ENCODE measurements at regions not wholly inside any gene's neighbourhood (a gene's known extent, or its start where the extent isn't known, plus 50 kb on each side); places are given as distances from the start of the nearest gene placed in this dataset.
A peak's percentile ranks its signal among the peaks of the same experiment; 100 is the strongest.

DNA sequence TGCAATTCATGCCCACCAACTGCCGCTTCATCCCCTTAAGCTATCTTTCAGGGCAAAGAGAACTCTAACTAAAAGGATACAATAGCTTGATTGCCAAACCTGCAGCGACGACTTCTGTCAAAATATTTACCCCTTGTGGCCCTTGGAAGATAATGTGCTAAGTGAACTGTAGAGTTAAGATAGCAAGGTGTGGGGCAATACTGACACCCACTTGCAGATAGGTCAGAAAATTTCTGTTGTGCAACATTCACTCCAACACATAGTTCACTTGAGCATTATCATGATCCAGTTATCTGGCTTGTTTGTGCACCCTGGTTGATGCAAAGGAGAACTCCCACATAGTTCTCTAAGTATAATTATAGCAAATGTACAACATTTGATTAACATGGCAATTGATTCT lies 55.6 kb downstream of the RHOXF2B start:
- no peaks in the 10 kb centered on the region for H3K36me3 Mint-ChIP-seq
- H3K4me3 Mint-ChIP-seq, result no peak overlapping the region
- H3K27ac Mint-ChIP-seq, result no peak overlapping the region
- DNase-seq, result no peak
- POLR2A ChIA-PET, result no interaction called here
- H3K4me1 Mint-ChIP-seq, result no peaks in the 10 kb centered on the region
- peaks cover 10 to 33% (median 20%) of the 10 kb centered on the region in 5 donors for H3K27me3 Mint-ChIP-seq
- no peak for ATAC-seq
- H3K9me3 Mint-ChIP-seq, result no peaks in the 10 kb centered on the region

DNA sequence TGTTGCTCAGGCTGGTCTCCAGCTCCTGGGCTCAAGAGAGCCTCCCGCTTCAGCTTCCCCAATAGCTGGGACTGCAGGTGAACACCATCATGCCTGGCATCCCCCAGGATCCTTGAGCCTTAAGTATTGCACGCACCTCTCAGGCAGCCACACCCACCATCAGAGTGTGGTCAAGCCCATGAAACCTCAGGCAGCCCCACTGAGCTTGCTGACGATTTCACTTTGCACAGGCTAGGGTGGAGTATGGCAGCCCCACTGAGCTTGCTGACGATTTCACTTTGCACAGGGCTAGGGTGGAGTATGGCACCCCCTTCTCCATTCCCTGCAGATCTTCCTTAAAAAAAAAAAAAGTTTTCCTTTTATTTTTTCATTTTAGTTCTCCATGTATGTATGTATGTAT lies 57.2 kb downstream of the RHOXF2B start:
- no peaks in the 10 kb centered on the region for H3K9me3 Mint-ChIP-seq
- no peak overlapping the region for H3K4me3 Mint-ChIP-seq
- H3K27ac Mint-ChIP-seq, result no peak overlapping the region
- H3K36me3 Mint-ChIP-seq, result no peaks in the 10 kb centered on the region
- no peak for DNase-seq
- peaks cover 14 to 42% (median 29%) of the 10 kb centered on the region in 5 donors for H3K27me3 Mint-ChIP-seq
- H3K4me1 Mint-ChIP-seq, result peaks cover 3 to 14% (median 11%) of the 10 kb centered on the region in 4 donors
- POLR2A ChIA-PET, result no interaction called here
- no peak for ATAC-seq

DNA sequence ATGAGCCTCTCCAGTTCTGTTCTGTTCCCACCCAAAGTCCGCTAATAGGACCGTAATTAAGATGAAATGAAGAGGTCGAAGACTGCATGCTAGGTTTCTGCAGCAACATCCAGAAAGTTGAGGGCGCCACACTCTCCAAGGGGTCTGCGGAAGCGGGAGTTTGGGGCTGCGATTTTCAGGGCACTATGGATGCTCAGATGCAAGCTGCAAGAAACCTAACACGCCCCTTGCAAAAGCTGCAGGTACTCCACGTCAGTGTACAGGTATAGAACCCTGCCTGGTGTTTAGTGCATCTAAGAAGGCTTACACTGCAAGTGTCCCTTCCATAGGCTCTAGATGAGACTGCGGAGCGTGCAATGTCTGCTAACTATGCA lies 61.4 kb downstream of the RHOXF2B start:
- H3K27ac Mint-ChIP-seq, result peak overlapping the region in 1 of 10 donors; percentile 93
- no peak for DNase-seq
- POLR2A ChIA-PET, result no interaction called here
- H3K4me3 Mint-ChIP-seq, result peak overlapping the region; percentile 59 to 87 (median 71)
- peaks cover 19 to 44% (median 36%) of the 10 kb centered on the region in 5 donors for H3K27me3 Mint-ChIP-seq
- H3K9me3 Mint-ChIP-seq, result no peaks in the 10 kb centered on the region
- H3K36me3 Mint-ChIP-seq, result no peaks in the 10 kb centered on the region
- H3K4me1 Mint-ChIP-seq, result peaks cover 5 to 20% (median 17%) of the 10 kb centered on the region in 4 donors
- peak; percentile 41 to 45 for ATAC-seq

DNA sequence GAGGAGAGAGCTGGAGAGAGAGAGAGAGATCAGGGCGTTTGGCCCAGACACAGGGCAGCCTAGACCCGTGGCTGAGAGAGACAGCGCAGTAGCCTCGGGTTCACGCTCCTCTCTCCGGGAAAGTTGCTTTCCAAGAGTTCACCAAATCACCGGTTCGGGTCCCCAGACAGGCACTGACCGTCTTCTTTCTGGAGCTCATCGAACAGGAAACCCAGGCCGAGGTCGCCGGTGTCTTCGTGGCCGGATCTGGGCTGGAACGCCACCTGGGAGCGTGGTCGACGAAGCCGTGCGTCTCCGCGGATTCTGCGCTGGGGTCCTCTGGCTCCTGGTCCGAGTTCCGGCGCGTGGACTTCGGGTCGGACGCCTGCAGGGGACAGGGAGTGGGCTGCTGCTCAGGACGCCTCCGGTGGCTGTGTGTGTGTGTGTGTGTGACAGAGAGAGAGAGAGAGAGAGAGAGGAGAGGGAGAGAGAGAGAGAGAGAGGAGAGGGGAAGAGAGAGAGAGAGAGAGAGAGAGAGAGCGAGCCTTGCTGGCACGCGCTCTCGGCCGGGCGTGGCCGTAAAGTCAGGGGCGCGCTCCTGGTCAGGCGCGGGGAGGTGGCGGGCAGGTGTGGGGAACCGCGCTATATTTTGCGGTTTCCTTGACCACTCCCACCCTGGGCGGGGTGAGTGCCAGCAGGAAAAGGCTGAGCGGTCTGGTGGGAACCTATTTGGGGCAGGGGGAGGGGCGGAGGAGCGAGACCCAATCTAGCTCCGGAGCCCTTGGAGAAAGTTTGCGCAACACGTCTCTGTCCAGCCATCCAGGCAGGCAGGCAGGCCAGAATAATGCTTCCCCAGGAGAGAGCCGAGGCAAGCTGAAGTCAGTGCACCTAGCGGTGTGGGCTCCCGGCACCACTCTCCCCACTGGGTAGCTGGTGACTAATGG lies 62.1 kb downstream of the RHOXF2B start:
- DNase-seq (peak in 1 of 10 donors; percentile 18), ATAC-seq (peak; percentile 18 to 52)
- Mint-ChIP-seq H3K36me3 (no peaks in the 10 kb centered on the region), H3K4me3 (peak overlapping the region; percentile 59 to 87 (median 71)), H3K9me3 (no peaks in the 10 kb centered on the region), H3K27me3 (peaks cover 19 to 44% (median 36%) of the 10 kb centered on the region in 5 donors), H3K4me1 (peaks cover 5 to 20% (median 17%) of the 10 kb centered on the region in 4 donors), H3K27ac (peak overlapping the region in 4 of 10 donors; percentile 36 to 93 (median 62))
- POLR2A ChIA-PET, result no interaction called here

DNA sequence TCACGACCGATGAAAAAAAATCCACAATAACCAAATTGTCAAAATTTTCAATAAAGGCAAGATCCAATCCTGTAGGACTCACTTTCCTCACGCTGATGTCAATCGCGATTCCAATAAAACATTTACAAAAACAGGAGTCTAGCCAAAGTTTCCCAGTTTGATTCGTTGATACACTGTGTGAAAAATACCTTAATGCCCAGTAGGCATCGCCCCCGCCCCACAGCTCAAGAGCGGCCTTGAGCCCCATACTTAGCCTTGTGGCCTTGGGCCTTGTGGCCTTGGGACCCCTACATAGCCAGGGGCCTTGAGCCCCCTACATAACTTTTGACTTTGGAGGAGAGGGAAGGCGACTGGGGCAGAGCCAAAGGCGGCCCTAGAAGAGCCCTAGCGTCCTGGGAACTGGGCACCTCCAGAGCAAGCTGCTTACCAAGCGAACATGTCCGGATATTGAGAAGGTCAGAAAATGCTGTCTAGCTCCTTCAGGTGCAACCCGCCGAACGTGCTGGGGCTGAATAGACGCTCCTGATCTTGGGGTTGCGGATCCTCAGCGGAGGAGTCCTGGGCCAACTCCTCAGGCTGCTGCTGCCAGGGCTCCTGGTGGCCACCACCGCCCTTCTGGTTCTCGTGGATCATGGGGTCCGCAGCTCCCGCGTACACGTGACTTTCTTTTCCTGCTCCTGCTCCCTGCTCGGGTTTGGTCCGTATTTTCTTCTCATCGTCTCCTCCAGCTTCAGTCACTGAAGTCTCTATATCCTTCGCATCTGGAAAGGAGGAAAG lies 62.9 kb downstream of the RHOXF2B start:
- POLR2A ChIA-PET, result no interaction called here
- Mint-ChIP-seq H3K4me1 (peaks cover 5 to 20% (median 17%) of the 10 kb centered on the region in 4 donors), H3K9me3 (no peaks in the 10 kb centered on the region), H3K4me3 (peak overlapping the region; percentile 28 to 87 (median 70)), H3K27ac (peak overlapping the region in 1 of 10 donors; percentile 93), H3K27me3 (peaks cover 16 to 43% (median 33%) of the 10 kb centered on the region in 5 donors), H3K36me3 (no peaks in the 10 kb centered on the region)
- ATAC-seq (peak; percentile 30 to 50), DNase-seq (no peak)

DNA sequence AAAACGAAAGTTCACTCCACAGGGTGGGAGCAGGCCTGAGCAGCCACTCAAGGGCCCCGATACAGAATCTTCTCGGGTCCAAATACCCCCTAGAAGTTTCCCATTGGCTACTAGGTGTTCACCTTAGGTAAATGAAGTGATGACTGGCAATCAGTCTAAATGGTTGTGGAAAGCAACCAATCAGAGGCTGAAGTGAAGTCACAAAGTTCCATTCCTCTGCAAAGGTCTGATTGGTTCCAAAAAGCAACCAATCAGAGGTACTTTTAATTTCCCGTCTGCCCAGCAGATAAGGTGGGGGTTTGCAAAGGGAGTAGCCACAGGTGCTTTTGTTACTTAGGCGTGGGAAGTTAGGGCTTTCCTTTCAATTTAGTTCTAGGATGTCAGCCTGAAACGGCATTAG lies 58.2 kb upstream of the NKAP start:
- ATAC-seq (no peak), DNase-seq (no peak)
- Mint-ChIP-seq H3K27me3 (peaks cover 7 to 46% (median 34%) of the 10 kb centered on the region in 5 donors), H3K9me3 (peaks cover 0 to 4% (median 0%) of the 10 kb centered on the region in 9 donors), H3K4me1 (peaks cover 2 to 17% (median 15%) of the 10 kb centered on the region in 4 donors), H3K36me3 (no peaks in the 10 kb centered on the region), H3K4me3 (no peak overlapping the region), H3K27ac (no peak overlapping the region)
- POLR2A ChIA-PET, result interaction anchor here (1.2 kb wide), 2 partner anchors 46 to 209 kb away, joined by 3 to 4 read pairs; no protein-coding TSS in a partner anchor

DNA sequence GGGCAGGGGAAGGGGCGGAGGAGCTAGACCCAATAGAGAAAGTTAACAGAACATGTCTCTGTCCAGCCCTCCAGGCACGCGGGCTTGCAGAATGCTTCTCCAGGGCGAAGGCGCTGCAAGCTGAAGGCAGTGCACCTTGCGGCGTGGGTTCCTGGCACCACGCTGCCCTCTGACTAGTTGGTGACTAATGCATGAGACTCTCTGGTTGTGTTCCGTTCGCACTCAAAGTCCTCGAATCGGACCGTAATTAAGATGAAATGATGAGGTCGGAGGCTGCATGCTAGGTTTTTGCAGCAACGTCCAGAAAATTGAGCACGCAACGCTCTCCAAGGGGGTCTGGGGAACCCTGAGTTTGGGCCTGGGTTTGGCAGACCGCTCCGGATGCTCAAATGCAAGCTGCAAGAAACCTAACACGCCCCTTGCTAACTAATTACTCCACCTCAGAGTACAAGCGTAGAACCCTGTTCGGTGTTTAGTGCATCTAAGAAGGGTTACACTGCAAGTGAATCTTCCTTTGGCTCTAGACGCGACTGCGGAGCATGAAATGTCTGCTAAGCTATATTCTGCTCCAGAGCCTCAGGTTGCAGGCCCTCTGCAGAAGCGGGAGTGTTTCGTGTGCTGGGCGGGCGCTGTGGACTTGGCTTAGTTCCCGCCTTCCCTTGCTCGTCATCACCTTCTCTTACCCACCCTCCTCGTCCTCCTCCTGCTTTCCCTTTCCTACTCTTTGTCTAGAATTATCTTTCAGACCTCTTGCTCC lies 57.1 kb upstream of the NKAP start:
- peaks cover 0 to 4% (median 0%) of the 10 kb centered on the region in 9 donors for H3K9me3 Mint-ChIP-seq
- H3K36me3 Mint-ChIP-seq, result no peaks in the 10 kb centered on the region
- peak; percentile 63 to 64 for ATAC-seq
- H3K27me3 Mint-ChIP-seq, result peaks cover 7 to 55% (median 43%) of the 10 kb centered on the region in 5 donors
- POLR2A ChIA-PET, result interaction anchor here (0.6 to 1.2 kb wide), 4 partner anchors 45 to 1386 kb away, joined by 3 to 4 read pairs (median 3); no protein-coding TSS in a partner anchor
- H3K4me3 Mint-ChIP-seq, result peak overlapping the region; percentile 59 to 95 (median 75)
- H3K27ac Mint-ChIP-seq, result peak overlapping the region in 1 of 10 donors; percentile 76
- no peak for DNase-seq
- H3K4me1 Mint-ChIP-seq, result peaks cover 2 to 17% (median 15%) of the 10 kb centered on the region in 4 donors

DNA sequence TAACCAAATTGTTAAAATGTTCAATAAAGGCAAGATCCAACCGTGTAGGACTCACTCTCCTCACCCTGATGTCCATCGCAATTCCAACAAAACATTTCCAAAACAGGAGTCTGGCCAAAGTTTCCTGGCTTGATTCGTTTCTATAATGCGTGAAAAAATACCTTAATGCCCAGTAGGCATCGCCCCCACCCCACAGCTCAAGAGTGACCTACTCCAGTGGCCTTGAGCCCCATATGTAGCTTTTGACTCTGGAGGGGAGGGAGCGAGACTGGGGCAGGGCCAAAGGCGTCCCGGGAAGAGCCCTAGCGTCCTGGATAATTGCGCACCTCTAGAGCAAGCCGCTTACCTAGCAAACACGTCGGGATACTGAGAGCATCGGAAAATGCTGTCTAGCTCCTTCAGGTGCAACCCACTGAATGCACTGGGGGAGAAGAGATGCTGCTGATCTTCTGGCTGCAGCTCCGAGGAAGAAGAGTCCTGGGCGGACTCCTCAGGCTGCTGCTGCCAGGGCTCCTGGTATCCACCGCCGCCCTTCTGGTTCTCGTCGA lies 55.6 kb upstream of the NKAP start:
- no peak for DNase-seq
- POLR2A ChIA-PET, result no interaction called here
- H3K4me1 Mint-ChIP-seq, result peaks cover 2 to 17% (median 15%) of the 10 kb centered on the region in 4 donors
- peak overlapping the region in 3 of 10 donors; percentile 45 to 63 (median 46) for H3K4me3 Mint-ChIP-seq
- H3K9me3 Mint-ChIP-seq, result peaks cover 0 to 4% (median 0%) of the 10 kb centered on the region in 9 donors
- peaks cover 12 to 67% (median 54%) of the 10 kb centered on the region in 5 donors for H3K27me3 Mint-ChIP-seq
- no peak for ATAC-seq
- H3K27ac Mint-ChIP-seq, result peak overlapping the region in 1 of 10 donors; percentile 44
- no peaks in the 10 kb centered on the region for H3K36me3 Mint-ChIP-seq

DNA sequence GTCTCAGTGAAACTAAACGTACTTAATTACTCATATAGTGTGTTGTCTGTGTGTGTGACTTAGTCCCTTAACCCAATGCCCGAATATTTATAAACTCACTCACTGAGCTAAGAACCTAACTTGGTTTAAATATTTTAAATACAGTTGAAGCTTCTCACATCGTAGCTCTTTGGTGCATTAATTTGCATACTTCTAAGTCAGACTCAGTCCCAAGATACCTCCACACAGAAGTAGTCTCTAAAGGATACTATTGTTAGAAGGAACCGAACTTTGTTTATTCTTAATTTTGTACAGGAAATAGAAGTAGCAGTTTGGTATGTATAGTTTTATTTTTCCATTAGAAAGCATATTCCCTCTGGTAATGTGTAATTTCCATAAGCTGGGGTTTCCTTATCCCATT lies 54.0 kb upstream of the NKAP start:
- Mint-ChIP-seq H3K4me3 (no peak overlapping the region), H3K27me3 (peaks cover 17 to 80% (median 65%) of the 10 kb centered on the region in 5 donors), H3K4me1 (peaks cover 2 to 17% (median 15%) of the 10 kb centered on the region in 4 donors), H3K27ac (no peak overlapping the region), H3K36me3 (no peaks in the 10 kb centered on the region), H3K9me3 (peaks cover 0 to 4% (median 0%) of the 10 kb centered on the region in 9 donors)
- ATAC-seq (no peak), DNase-seq (no peak)
- POLR2A ChIA-PET, result interaction anchor here (0.6 to 0.7 kb wide), 2 partner anchors 11 to 335 kb away, joined by 4 to 5 read pairs; no protein-coding TSS in a partner anchor

DNA sequence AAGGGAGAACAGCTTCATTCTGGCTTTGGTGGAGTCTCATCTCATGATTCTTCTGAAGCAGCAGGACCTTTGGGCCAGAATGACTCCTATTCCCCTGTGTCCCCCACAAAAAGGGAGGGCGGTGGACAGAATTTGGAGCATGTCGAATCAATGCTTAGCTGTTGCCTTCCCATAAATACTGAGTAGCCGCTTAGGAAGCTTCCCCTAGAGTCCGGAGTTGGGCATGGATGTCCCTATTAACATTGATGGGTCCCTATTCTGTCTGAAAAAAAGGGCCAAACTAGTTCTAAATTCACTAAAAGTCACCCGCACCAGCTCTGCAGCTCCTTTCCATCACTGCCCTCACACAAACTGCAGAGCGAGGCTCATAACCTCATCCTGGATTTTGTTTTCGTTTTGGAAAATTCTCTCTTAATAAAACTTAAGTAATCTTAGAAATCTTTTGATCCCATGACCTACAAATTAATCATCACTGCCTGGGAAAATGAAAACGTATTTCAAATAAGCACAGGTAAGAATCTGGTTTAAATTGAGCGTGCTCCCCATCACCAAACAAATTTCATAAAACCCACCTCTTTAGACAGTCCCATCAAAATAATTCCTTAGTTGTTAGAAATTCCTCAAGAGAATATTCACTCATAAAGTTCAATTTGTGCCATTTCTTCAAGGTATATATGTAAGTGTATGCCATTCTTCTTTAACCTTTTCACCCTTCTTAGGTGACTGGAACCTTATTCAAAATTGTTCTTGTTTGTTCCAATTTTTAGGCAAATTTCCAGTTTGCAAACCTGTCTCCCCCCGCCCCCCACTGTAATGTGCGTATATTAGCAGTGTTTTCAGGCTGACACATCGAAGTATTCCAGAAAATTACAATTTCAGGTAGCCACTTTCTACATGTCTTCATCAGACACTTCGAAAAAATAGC lies 53.3 kb upstream of the NKAP start:
- POLR2A ChIA-PET, result interaction anchor here (0.6 to 0.7 kb wide), 2 partner anchors 10 to 334 kb away, joined by 4 to 5 read pairs; no protein-coding TSS in a partner anchor
- Mint-ChIP-seq H3K4me3 (no peak overlapping the region), H3K9me3 (peaks cover 0 to 4% (median 0%) of the 10 kb centered on the region in 9 donors), H3K36me3 (no peaks in the 10 kb centered on the region), H3K4me1 (peaks cover 2 to 17% (median 15%) of the 10 kb centered on the region in 4 donors), H3K27me3 (peaks cover 17 to 83% (median 66%) of the 10 kb centered on the region in 5 donors), H3K27ac (no peak overlapping the region)
- DNase-seq (no peak), ATAC-seq (no peak)

DNA sequence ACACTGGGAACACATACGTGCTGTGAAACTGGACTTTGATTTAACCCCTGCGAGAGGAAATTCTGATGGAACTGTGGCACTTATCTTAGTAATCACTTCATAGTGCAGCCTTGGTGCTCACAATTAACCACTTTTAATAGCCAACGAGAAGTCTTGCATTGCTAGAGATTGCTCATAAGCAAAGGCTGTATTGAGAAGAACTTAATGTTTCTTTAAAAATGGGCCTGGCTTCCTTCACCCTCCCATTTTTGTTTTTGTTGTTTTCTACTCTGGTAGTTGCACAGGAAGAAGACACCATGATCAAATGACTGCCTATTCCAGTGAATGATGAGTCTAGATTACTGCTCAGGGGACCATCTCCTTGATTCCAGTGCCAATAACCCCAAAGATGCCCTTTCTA lies 52.5 kb upstream of the NKAP start:
- H3K27me3 Mint-ChIP-seq, result peaks cover 21 to 86% (median 61%) of the 10 kb centered on the region in 5 donors
- ATAC-seq, result no peak

More for the DNA sequence above, 52.5 kb upstream of the NKAP start:
- Mint-ChIP-seq H3K27ac (no peak overlapping the region), H3K9me3 (peaks cover 0 to 4% (median 0%) of the 10 kb centered on the region in 9 donors), H3K4me1 (peaks cover 5 to 21% (median 18%) of the 10 kb centered on the region in 4 donors), H3K36me3 (no peaks in the 10 kb centered on the region), H3K4me3 (no peak overlapping the region)
- DNase-seq, result no peak
- POLR2A ChIA-PET, result no interaction called here

Measured in naive thymus-derived CD8-positive, alpha-beta T cell (primary cell).